OCI-LY7 (cell line): ENCODE measurements at regions not wholly inside any gene's neighbourhood (a gene's known extent, or its start where the extent isn't known, plus 50 kb on each side); places are given as distances from the start of the nearest gene placed in this dataset.

Experiments
- EZH2phosphoT487 ChIP-seq: fragments of 200-600 bp; sonication (generic); IDR thresholded peaks from 2 replicates; pipeline ENCODE4 v1.6.1; 2018; ENCODE audit warnings: low read depth, borderline replicate concordance, mild to moderate bottlenecking, mixed run types, antibody characterized with exemption, low read length, moderate library complexity, mixed read lengths
- TF ChIP-seq, protein P1 (sequence below): fragments of 200-600 bp; sonication (generic); conservative IDR thresholded peaks from 2 replicates; pipeline ENCODE4 v1.5.1; 2014; ENCODE audit warnings: mild to moderate bottlenecking, antibody characterized with exemption, low read length, moderate library complexity, mixed read lengths

- no peak for TF ChIP-seq EZH2phosphoT487
- TF ChIP-seq, protein P1, sequence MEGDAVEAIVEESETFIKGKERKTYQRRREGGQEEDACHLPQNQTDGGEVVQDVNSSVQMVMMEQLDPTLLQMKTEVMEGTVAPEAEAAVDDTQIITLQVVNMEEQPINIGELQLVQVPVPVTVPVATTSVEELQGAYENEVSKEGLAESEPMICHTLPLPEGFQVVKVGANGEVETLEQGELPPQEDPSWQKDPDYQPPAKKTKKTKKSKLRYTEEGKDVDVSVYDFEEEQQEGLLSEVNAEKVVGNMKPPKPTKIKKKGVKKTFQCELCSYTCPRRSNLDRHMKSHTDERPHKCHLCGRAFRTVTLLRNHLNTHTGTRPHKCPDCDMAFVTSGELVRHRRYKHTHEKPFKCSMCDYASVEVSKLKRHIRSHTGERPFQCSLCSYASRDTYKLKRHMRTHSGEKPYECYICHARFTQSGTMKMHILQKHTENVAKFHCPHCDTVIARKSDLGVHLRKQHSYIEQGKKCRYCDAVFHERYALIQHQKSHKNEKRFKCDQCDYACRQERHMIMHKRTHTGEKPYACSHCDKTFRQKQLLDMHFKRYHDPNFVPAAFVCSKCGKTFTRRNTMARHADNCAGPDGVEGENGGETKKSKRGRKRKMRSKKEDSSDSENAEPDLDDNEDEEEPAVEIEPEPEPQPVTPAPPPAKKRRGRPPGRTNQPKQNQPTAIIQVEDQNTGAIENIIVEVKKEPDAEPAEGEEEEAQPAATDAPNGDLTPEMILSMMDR, result no peak
Measured at GRCh38 chr2:8424997-8425900, 256.6 kb upstream of the ID2 start.
